Activated CD4-positive, alpha-beta T cell treated with anti-CD3 and anti-CD28 coated beads, Interleukin-10, Interleukin-2, amounts not matched to agents 100 ng/mL and 50 ng/mL, durations not matched to agents 16 hours and 8 hours (primary cell): ENCODE measurements at regions not wholly inside any gene's neighbourhood (a gene's known extent, or its start where the extent isn't known, plus 50 kb on each side); places are given as distances from the start of the nearest gene placed in this dataset.
"Not testable (repeated sequence)": the region's sequence is repeated elsewhere in the genome, so short reads cannot be mapped to it uniquely, and the experiment has no call there.

Experiments
- DNase-seq: peaks from one replicate; pipeline ENCODE4 v3.0.0-alpha.2; 2020

DNA sequence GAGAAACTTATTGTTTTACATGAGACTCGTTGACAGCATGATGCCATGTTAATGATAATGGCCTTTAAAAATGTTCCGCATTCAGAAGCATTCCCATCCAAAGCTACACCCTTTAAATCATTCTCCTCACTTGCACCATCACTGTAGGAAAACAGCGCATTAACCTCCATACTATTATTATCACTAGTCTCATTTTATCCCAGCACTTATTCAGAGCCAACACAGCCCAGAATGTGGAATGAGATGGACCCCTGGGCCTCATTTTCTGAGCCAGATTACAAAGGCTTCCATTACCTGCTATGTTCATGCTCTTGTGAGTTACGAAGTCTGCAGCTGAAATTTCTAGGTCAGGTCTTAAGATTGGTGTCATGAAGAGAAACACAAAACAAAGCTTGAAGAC, 159.4 kb downstream of the HS3ST3A1 start:
- no peak for DNase-seq

DNA sequence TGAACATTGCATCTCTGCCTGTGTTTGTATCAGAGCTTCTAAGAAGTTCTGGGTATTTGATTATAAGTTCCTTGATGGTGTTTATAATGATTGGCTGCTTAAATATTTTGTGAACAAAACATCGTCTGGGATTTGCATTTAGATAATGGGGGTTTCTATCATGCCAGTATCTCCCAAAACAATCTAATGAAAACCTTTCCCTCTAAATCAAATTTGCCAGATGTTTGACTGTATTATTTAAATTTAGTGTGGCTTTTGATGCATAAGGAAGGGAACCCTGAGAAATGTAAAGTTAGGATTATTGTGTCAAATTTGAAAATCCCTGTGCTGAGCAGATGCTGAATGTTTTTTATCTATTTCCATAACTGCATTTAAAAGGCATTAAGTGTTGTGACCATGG, 159.9 kb downstream of the HS3ST3A1 start:
- no peak for DNase-seq

DNA sequence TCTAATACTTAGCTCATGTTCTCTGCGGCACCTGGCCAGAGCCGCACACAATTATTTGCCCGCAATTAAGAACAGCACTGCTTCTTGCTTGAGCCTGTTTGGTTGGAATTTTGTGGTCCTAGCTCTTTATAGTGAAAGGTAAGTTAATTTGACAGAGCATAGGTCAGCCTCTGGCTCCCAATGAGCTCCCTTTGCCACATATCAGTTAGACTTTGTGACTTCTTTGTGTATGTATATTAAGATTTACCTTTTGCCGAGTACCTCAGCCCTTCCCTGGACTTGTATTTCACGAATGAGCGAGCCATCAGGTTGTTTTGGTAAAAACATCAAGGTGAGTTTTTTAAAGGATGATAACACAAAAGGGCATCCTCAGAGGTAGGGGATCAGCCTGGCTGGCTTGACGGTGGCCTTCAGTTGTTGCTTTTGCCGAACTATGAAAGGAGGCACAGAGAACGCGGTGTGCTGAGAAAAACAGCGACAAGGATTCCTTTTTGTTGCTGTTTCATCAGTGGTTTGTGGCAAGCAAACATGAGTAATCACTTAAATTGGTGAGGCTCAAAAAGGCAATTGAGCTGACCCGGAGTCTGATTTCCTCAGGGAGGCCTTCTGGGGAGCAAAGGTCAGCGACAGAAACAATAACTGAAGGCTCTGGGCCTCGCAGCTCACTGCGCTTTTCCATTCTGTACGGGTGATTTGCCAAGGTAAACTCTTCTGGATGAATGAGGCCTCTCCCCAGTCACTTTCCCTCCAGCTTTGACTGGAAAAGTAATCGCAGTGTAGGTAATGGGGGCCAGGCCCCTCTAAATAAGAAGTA, 163.6 kb downstream of the HS3ST3A1 start:
- no peak for DNase-seq

- no peak for DNase-seq
These were observed 166.5 kb downstream of the HS3ST3A1 start for GRCh38 chr17:13435230-13435629.

DNA sequence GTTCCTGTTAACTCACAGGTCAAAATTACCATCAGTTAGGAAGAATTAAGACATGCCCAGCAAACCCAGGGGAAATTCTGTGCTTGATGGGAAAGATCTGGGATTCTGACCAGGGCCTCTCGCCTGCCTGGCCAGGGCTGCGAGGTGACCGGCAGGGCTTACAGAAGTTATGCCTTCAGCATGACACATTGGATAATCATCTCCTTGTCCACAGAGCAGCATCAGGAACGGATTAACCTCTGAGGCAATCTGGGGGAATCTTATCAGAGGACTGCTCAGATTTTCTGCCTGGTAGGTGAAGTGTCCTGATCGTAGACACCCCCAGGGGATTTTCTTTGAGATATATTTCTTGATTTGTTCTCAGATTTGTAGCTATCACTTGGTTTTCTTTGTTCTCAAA, 172.5 kb downstream of the HS3ST3A1 start:
- no peak for DNase-seq

- DNase-seq = no peak
These were observed 173.1 kb downstream of the HS3ST3A1 start for GRCh38 chr17:13428611-13429042.

- DNase-seq = no peak
These were observed 174.7 kb downstream of the HS3ST3A1 start for GRCh38 chr17:13426991-13427390.

GRCh38 chr17:13425390-13425789, 176.3 kb downstream of the HS3ST3A1 start:
- DNase-seq = no peak

GRCh38 chr17:13421581-13422130, 180.1 kb downstream of the HS3ST3A1 start:
- no peak for DNase-seq

DNA sequence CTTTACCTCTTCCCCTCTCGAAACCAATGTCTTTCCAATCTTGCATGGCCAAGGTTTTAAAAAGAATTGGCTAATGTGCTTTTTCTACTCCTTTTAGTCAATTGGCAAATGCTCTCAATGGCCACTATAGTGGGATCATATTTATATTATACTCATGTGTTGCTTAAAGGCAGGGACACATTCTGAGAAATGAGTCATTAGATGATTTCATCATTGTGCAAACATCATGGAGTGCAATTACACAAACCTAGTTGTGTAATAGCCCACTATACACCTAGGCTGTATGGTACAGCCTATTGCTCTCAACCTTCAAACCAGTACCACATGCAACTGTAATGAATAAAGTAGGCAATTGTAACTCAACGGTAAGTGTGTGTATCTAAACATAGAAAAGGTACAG, 180.9 kb downstream of the HS3ST3A1 start:
- DNase-seq = no peak

GRCh38 chr17:13420418-13420826, 181.3 kb downstream of the HS3ST3A1 start:
- DNase-seq = no peak

DNA sequence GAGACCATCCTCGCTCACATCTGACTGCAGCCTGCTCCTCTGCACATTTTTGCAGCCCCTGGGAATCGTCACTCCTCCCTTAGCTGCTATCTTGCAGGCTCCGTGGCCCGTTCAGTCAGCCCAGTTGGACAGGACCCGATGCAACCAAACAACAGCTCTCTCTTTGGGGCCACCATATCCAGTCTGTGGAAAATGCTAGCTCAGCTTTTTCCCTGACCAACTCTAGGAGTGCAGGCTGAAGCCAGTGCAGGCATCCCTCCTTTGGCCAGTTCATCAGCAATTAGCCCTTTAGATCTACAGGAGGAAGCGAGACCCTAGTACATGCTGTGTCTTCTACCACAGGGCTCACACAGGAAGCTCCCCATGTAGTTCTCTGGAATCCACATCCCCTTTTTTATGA, 182.1 kb downstream of the HS3ST3A1 start:
- no peak for DNase-seq

DNA sequence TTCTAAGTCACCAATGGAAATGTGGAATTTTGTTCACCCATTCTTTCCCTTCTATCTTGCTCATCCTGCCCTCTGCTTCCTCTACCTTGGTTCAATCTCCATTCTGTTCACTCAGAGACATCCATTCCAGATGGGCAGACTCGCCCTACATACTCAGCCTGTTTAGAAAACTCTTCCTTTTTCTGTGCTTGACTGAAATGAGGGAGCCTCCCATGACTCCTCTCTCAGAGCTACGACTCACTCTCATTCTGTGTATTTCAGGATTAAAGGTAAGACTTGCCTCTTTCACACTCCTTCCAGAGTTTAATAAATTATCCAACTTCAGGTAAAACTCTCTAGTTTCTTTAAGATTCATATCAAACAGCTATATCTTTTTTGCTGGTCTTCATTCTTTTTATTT, 182.8 kb downstream of the HS3ST3A1 start:
- DNase-seq = no peak

DNA sequence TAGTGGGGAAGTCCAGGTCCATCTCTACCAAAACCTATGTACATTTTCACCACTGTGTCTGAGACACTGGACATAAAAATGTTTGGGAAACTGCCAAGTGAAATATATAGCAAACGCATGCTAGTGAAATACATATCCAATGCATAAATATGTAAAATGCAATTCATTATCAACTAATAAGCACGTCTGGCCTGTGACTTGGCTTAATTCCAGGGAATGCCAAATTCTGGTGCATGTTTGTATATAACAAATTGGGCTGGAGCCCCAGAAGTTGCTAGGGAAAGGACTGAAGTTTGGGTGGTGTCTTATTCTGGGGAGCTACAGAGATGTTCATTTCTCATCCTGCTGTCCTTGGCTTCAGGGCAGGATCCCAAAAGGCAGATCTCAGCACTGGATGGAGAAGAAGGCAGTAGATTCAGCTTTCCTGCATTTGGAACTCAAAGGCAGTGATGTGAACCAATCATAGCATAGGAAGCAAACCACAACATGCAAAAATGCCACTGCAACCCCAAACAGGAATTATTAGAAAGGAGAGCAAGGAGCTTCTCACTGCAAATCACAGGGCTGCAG, 184.3 kb downstream of the HS3ST3A1 start:
- DNase-seq = no peak

- DNase-seq = no peak
These were observed 184.9 kb downstream of the HS3ST3A1 start for GRCh38 chr17:13416748-13417363.

DNA sequence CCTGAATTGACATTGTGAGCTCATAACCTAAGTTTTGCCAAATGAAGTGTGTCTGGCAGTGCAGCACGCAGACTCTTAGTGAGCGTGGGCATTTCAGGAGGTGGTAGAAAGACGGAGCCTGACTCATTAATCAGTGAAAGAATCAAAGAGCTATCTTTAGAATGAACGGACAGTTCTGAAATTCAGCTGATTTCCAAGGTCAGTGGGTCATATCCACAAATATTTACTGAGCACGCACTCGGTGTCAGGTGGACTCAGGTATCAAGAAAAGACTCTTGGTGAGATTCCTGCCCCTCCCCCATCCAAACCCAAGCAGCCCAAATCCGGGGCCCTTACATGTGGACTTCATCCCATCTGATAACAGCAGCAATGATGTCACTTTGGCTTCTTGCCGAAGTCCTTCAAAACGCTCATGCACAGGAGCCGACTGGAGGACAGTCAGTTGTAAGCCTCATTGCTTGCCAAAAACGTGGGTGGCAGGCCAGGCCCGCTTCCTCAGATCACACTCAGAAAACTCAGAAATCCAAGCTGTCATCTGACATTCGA, 185.8 kb downstream of the HS3ST3A1 start:
- DNase-seq = no peak

DNA sequence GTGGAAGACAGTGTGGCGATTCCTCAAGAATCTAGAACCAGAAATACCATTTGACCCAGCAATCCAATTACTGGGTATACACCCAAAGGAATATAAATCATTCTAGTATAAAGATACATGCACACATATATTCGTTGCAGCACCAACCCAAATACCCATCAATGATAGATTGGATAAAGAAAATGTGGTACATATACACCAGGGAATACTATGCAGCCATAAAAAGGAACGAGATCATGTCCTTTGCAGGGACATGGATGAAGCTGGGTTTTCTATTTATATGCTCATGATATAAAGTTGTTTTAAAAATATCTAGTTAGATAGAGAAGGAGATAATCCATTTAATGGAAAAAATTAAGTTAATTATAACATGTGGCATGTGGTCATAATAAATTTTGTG, 186.5 kb downstream of the HS3ST3A1 start:
- DNase-seq = not testable (repeated sequence)

DNA sequence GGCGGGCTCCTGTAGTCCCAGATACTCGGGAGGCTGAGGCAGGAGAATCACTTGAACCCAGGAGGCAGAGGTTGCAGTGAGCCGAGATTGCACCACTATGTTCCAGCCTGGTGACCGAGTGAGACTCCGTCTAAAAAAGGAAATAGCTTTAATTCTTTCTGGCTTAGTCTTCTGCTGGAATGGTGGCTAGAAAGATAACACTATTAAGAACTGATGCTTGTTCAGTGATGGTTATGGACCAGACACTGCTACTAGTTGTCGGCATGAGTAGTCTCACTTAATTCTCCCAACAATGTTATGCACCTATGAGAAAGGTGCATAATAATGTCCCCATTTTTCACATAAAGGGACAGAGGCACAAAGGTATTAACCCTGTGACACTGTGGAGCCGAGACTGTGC, 188.7 kb downstream of the HS3ST3A1 start:
- no peak for DNase-seq

DNA sequence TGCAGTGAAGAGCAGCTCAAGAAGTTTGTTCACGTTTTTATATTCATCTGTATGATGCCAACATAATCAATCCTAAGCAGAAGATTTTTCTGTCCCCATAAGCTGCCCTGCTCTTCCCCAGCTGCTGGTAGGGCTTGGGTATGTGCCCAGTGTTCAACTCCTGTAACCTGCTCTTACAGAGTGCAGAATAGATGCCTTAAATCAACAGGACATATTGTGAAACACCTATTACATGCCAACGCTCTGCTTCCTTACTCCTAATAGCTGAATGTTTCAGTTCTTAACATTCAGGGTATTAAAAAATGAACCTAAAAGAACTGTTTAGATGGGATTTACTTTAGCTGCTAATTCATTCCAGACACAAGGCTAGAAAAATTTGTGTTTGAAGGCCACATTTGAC, 190.9 kb downstream of the HS3ST3A1 start:
- no peak for DNase-seq

GRCh38 chr17:13410214-13410613, 191.5 kb downstream of the HS3ST3A1 start:
- no peak for DNase-seq

DNA sequence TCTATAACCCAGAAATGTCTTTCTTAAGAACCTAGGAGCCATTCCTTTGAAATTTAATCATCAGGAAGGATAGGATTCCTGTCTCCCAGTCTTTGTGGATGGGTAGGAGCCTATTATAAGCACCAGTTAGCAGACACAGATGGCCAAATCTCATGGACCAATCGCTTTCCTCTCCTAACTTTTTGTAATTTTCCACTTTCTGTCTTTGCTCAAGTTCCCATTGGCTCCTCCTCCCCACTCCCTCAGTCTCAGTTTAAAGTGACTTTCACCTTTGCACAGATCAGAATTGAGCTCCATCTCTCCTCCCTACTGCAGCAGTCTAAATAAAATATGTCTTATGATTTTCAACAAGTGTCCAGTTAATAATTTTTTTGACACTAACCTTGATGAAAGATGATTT, 192.3 kb downstream of the HS3ST3A1 start:
- no peak for DNase-seq

DNA sequence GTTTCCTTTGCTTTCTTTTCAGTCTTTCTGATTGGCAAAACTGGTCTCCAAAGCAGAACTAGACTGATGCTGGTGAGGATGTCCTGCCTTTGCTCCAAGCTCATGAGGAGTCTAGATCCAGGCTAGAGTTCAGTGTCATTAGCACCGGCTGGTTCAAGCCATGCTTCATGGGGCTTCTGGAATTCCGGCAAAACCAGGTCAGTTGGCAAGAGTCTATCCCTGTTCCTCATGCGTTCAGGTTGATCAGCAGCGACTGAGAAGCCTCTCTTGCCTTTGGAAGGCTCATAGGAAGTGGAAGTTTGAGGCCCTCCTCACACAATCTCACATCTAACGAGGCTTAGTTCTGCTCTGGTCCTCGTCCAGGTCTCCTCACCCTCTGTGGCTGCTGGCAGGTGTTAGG, 194.3 kb downstream of the HS3ST3A1 start:
- no peak for DNase-seq

DNA sequence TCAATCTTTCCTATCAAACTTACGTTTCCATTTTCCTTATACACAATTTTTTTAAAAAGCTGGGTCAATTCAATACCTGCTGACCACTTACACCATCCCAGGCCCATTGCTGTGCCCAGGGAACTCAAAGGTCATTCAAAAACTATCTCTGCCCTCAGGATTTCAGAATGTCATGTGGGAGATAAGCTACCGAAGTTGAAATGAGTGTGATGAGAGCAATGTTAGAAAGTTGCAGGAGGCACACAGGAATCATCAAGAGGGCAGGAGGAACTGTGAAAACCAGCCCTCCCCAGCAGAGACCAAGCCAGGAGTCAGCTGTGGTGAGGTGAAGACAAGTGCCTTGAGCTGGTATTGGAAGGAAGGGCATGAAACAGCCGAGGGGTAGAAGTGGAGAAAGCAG, 195.9 kb downstream of the HS3ST3A1 start:
- no peak for DNase-seq

DNA sequence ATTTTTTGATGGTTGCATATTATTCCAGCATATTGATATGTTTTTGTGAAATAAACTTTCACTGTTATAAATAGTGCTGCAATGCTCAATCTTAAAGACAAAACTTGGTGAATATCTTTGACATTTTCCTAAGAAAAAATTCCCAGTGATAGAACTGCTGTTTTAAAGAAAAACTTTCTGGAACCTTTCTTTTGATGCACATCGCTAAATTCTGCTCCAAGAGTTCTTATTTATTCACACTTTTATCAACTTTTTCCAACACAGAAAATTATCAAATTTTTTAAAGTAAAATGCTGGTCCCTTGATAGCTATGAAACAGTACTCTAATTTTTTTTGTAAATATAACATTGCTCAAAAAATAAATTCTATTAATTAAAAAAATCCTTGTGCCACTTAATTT, 196.6 kb downstream of the HS3ST3A1 start:
- no peak for DNase-seq
